Keratinocyte (primary cell): ENCODE measurements at regions not wholly inside any gene's neighbourhood (a gene's known extent, or its start where the extent isn't known, plus 50 kb on each side); places are given as distances from the start of the nearest gene placed in this dataset.

ENCODE experiments used
- DNase-seq: peaks from one replicate; pipeline ENCODE4 v3.0.0-alpha.2; 2011; ENCODE audit warnings: low read depth, missing footprints, low spot score
- FAIRE-seq: peaks from 2 replicates; lab custom pipeline; 2011; peaks lifted over from hg19 to GRCh38; lab: Jason Lieb, UNC
- H2AFZ ChIP-seq: 2 replicates; pipeline ENCODE4 v1.6.0; 2012; ENCODE audit warnings: low read length, control low read depth, inconsistent platforms; ENCODE audit not compliant: control insufficient read depth
- H3K27ac ChIP-seq: 2 replicates; pipeline ENCODE4 v1.5.1; 2011; ENCODE audit warnings: low read length; ENCODE audit not compliant: control insufficient read depth, insufficient read depth
- H3K27me3 ChIP-seq: 3 replicates; pipeline ENCODE4 v1.6.0; 2011; ENCODE audit warnings: low read length; ENCODE audit not compliant: control insufficient read depth, insufficient read depth; ENCODE audit errors: extremely low read depth
- H3K36me3 ChIP-seq, 2 experiments: 2 replicates in 1 of 2; 3 replicates in 1 of 2; pipeline ENCODE4 v1.5.1; 2011; ENCODE audit warnings: low read length in 2 of 2, mild to moderate bottlenecking in 1 of 2; ENCODE audit not compliant: control insufficient read depth in 2 of 2, insufficient read depth in 2 of 2; ENCODE audit errors: extremely low read depth in 1 of 2
- H3K4me1 ChIP-seq: 3 replicates; pipeline ENCODE4 v1.5.1; 2011; ENCODE audit warnings: low read length; ENCODE audit not compliant: control insufficient read depth, insufficient read depth; ENCODE audit errors: extremely low read depth
- H3K4me2 ChIP-seq: 3 replicates; pipeline ENCODE4 v1.6.0; 2011; ENCODE audit warnings: low read depth, low read length; ENCODE audit not compliant: control insufficient read depth, insufficient read depth; ENCODE audit errors: extremely low read depth
- H3K4me3 ChIP-seq, 3 experiments: fragments of 200-600 bp in 1 of 3; sonication (generic) in 1 of 3; 2 replicates in 2 of 3; 3 replicates in 1 of 3; pipeline ENCODE4 v1.5.1; 2011 to 2016; ENCODE audit warnings: low read length in 3 of 3, mild to moderate bottlenecking in 3 of 3, control low read depth in 2 of 3, inconsistent platforms in 1 of 3, low read depth in 1 of 3, mixed read lengths in 1 of 3, mixed run types in 1 of 3, moderate library complexity in 1 of 3; ENCODE audit not compliant: control insufficient read depth in 2 of 3, insufficient read depth in 2 of 3; ENCODE audit errors: extremely low read depth in 1 of 3
- H3K79me2 ChIP-seq: 2 replicates; pipeline ENCODE4 v1.6.0; 2012; ENCODE audit warnings: low read length; ENCODE audit not compliant: control insufficient read depth, insufficient read depth
- H3K9ac ChIP-seq: 3 replicates; pipeline ENCODE4 v1.6.0; 2011; ENCODE audit warnings: low read length; ENCODE audit not compliant: control insufficient read depth, insufficient read depth; ENCODE audit errors: extremely low read depth
- H3K9me1 ChIP-seq: 3 replicates; pipeline ENCODE4 v1.6.0; 2011; ENCODE audit warnings: low read length; ENCODE audit not compliant: control insufficient read depth, insufficient read depth; ENCODE audit errors: extremely low read depth
- H3K9me3 ChIP-seq: 2 replicates; pipeline ENCODE4 v1.5.1; 2012; ENCODE audit warnings: low read depth, low read length; ENCODE audit not compliant: control insufficient read depth
- H4K20me1 ChIP-seq: 3 replicates; pipeline ENCODE4 v1.6.0; 2011; ENCODE audit warnings: low read length; ENCODE audit not compliant: control insufficient read depth, insufficient read depth; ENCODE audit errors: extremely low read depth
- EZH2 ChIP-seq: IDR thresholded peaks from one replicate; pipeline ENCODE4 v1.6.1; 2012; ENCODE audit warnings: inconsistent platforms, mild to moderate bottlenecking, low read length, moderate library complexity
- dilution Hi-C: fragments of 300-500 bp; cut with MboI; formaldehyde crosslinking; loops from one replicate; pipeline ENCODE4 v1.7.0; 2020; ENCODE audit warnings: low sequenced_read_pairs; ENCODE audit not compliant: extremely low pct_ligation_motif_present
- TF ChIP-seq, protein P1 (sequence below), 3 experiments: IDR thresholded peaks in 1 of 3; conservative IDR thresholded peaks in 1 of 3; optimal IDR thresholded peaks in 1 of 3; 2 replicates in 2 of 3; 3 replicates in 1 of 3; pipeline versions ENCODE3 to v1.5.1; 2011; ENCODE audit warnings: low read length in 3 of 3, mild to moderate bottlenecking in 3 of 3, moderate library complexity in 2 of 3, control low read depth in 1 of 3, inconsistent platforms in 1 of 3; ENCODE audit not compliant: insufficient read depth in 2 of 3; ENCODE audit errors: extremely low read depth in 1 of 3

DNA sequence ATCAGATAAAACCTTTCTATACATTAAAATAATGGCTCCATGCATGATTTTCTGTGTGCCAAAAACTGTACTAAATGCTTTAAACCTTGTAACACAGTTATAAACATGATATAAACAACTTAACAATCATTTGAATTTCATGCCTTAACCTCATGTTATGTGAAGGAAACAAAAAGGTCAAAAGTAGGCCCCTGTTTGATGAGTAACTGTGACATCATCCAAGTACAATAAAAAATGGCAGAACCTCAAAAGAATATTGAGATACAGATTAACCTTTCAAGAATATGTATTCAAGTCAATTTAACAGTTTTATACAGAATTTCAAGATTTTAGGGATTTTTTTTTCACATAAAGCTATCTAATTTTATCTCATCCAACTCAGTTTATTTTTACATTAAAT is 310.7 kb upstream of the DCN start:
- Histone ChIP-seq H4K20me1 (no peaks in the 10 kb centered on the region), H3K9me1 (no peaks in the 10 kb centered on the region), H3K4me1 (no peaks in the 10 kb centered on the region), H3K4me2 (no peak overlapping the region), H3K9me3 (no peaks in the 10 kb centered on the region), H3K4me3 (no peak overlapping the region), H3K36me3 (no peaks in the 10 kb centered on the region), H3K27me3 (no peaks in the 10 kb centered on the region), H3K79me2 (no peaks in the 10 kb centered on the region), H3K9ac (no peak overlapping the region), H3K27ac (no peak overlapping the region), H2AFZ (no peak overlapping the region)
- no peak for TF ChIP-seq EZH2
- TF ChIP-seq, protein P1, sequence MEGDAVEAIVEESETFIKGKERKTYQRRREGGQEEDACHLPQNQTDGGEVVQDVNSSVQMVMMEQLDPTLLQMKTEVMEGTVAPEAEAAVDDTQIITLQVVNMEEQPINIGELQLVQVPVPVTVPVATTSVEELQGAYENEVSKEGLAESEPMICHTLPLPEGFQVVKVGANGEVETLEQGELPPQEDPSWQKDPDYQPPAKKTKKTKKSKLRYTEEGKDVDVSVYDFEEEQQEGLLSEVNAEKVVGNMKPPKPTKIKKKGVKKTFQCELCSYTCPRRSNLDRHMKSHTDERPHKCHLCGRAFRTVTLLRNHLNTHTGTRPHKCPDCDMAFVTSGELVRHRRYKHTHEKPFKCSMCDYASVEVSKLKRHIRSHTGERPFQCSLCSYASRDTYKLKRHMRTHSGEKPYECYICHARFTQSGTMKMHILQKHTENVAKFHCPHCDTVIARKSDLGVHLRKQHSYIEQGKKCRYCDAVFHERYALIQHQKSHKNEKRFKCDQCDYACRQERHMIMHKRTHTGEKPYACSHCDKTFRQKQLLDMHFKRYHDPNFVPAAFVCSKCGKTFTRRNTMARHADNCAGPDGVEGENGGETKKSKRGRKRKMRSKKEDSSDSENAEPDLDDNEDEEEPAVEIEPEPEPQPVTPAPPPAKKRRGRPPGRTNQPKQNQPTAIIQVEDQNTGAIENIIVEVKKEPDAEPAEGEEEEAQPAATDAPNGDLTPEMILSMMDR (optimal IDR thresholded peaks at IDR 0.05 in 1 of 3, IDR thresholded peaks at IDR 0.05 in 1 of 3, conservative IDR thresholded peaks at IDR 0.05 in 1 of 3; ENCODE audit: extremely low read depth in 1 of 3, insufficient read depth in 2 of 3, low read length in 3 of 3) = no peak
- FAIRE-seq = no peak
- DNase-seq = no peak
- dilution Hi-C loops = no loop called here

DNA sequence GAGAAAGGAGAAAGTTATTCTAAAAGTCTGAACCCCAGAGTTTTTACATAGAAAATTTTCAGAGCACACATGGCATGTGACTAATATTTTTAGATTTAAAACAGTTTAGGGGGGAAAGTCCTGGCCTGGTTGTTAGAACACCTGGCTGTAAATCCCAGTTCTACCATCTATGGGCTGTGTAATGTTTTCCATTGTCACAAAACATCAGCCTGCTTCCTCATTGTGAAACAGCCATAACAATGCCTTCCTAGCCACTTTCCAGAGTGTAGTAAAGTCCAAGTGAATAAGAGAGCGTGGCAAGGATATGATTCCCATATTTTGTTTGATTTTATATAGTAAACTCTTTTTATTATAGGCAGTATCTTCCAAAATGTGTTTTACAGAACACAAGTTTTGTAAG is 310.0 kb upstream of the DCN start:
- no peak for TF ChIP-seq EZH2
- TF ChIP-seq, protein P1 (optimal IDR thresholded peaks at IDR 0.05 in 1 of 3, IDR thresholded peaks at IDR 0.05 in 1 of 3, conservative IDR thresholded peaks at IDR 0.05 in 1 of 3; ENCODE audit: extremely low read depth in 1 of 3, insufficient read depth in 2 of 3, low read length in 3 of 3) = no peak
- H3K36me3 ChIP-seq = no peaks in the 10 kb centered on the region
- no peaks in the 10 kb centered on the region for H4K20me1 ChIP-seq
- H3K79me2 ChIP-seq = no peaks in the 10 kb centered on the region
- dilution Hi-C loops = no loop called here
- H3K4me1 ChIP-seq = no peaks in the 10 kb centered on the region
- no peak overlapping the region for H3K9ac ChIP-seq
- DNase-seq (no peak), FAIRE-seq (no peak)
- H3K27me3 ChIP-seq = no peaks in the 10 kb centered on the region
- H3K9me3 ChIP-seq = no peaks in the 10 kb centered on the region
- H3K4me2 ChIP-seq = no peak overlapping the region
- no peak overlapping the region for H3K27ac ChIP-seq
- H3K4me3 ChIP-seq = no peak overlapping the region
- no peaks in the 10 kb centered on the region for H3K9me1 ChIP-seq
- no peak overlapping the region for H2AFZ ChIP-seq
